Endothelial cell of umbilical vein (primary cell): ENCODE measurements at regions not wholly inside any gene's neighbourhood (a gene's known extent, or its start where the extent isn't known, plus 50 kb on each side); places are given as distances from the start of the nearest gene placed in this dataset.

Experiments
- BruUV-seq: library from RNA; stranded (reverse); fragments of 400-500 nt; replicated peaks from 2 replicates; lab custom pipeline; 2021; lab: Mats Ljungman, UMichigan
- CTCF ChIA-PET: fragments of 300-600, 350-600 bp; sonication (Branson Sonifier 250); formaldehyde crosslinking; loops from one replicate; lab custom pipeline; 2021; ENCODE audit warnings: antibody characterized with exemption, inconsistent platforms; lab: Charles Lee
- POLR2A ChIA-PET: fragments of 300-600, 350-600 bp; sonication (Branson Sonifier 250); formaldehyde crosslinking; loops from one replicate; lab custom pipeline; 2021; ENCODE audit warnings: antibody characterized with exemption, inconsistent platforms; lab: Charles Lee
- DNase-seq: peaks from one replicate; pipeline ENCODE4 v3.0.0-alpha.2; 2011; ENCODE audit warnings: low read depth, low spot score
- FAIRE-seq: peaks from 2 replicates; lab custom pipeline; 2011; peaks lifted over from hg19 to GRCh38; lab: Jason Lieb, UNC
- H2AFZ ChIP-seq: 2 replicates; pipeline ENCODE4 v1.6.0; 2012; ENCODE audit warnings: low read depth, low read length, control low read depth, inconsistent platforms
- H3K27ac ChIP-seq: 2 replicates; pipeline ENCODE4 v1.5.1; 2011; ENCODE audit warnings: low read depth, mild to moderate bottlenecking, control low read depth, low read length, moderate library complexity; ENCODE audit not compliant: insufficient read depth
- H3K27me3 ChIP-seq, 2 experiments: 2 replicates each; pipeline versions ENCODE4 v1.6.0 to v1.6.1; 2011; ENCODE audit warnings: low read length in 2 of 2, mixed read lengths in 1 of 2; ENCODE audit not compliant: control insufficient read depth in 2 of 2, insufficient read depth in 2 of 2
- H3K36me3 ChIP-seq, 2 experiments: 2 replicates in 1 of 2; 3 replicates in 1 of 2; pipeline ENCODE4 v1.5.1; 2011; ENCODE audit warnings: low read length in 2 of 2, mild to moderate bottlenecking in 1 of 2, moderate library complexity in 1 of 2; ENCODE audit not compliant: control insufficient read depth in 2 of 2, insufficient read depth in 2 of 2; ENCODE audit errors: extremely low read depth in 1 of 2
- H3K4me1 ChIP-seq: 3 replicates; pipeline ENCODE4 v1.5.1; 2011; ENCODE audit warnings: mild to moderate bottlenecking, low read length; ENCODE audit not compliant: control insufficient read depth, insufficient read depth; ENCODE audit errors: extremely low read depth
- H3K4me2 ChIP-seq: 2 replicates; pipeline ENCODE4 v1.6.1; 2011; ENCODE audit warnings: low read length, control low read depth, mixed read lengths; ENCODE audit not compliant: insufficient read depth
- H3K4me3 ChIP-seq, 3 experiments: fragments of 200-600 bp in 1 of 3; sonication (generic), shearing (Covaris generic) in 1 of 3; replicated peaks in 1 of 3; 2 replicates each; pipeline ENCODE4 v1.5.1; 2011 to 2016; ENCODE audit warnings: control low read depth in 3 of 3, low read length in 3 of 3, mild to moderate bottlenecking in 2 of 3, inconsistent platforms in 1 of 3, low read depth in 1 of 3, moderate library complexity in 1 of 3; ENCODE audit not compliant: insufficient read depth in 1 of 3
- H3K79me2 ChIP-seq: 2 replicates; pipeline ENCODE4 v1.6.0; 2012; ENCODE audit warnings: low read length, inconsistent platforms; ENCODE audit not compliant: control insufficient read depth, insufficient read depth
- H3K9ac ChIP-seq: replicated peaks from 2 replicates; pipeline ENCODE3; 2011; ENCODE audit warnings: low read length, control low read depth; ENCODE audit not compliant: insufficient read depth; ENCODE audit errors: extremely low read depth
- H3K9me1 ChIP-seq: replicated peaks from 3 replicates; pipeline ENCODE4 v1.6.0; 2011; ENCODE audit warnings: mild to moderate bottlenecking, low read length; ENCODE audit not compliant: control insufficient read depth, insufficient read depth; ENCODE audit errors: extremely low read depth
- H3K9me3 ChIP-seq: replicated peaks from 2 replicates; pipeline ENCODE4 v1.5.1; 2012; ENCODE audit warnings: low read length, inconsistent platforms; ENCODE audit not compliant: control insufficient read depth, insufficient read depth
- H4K20me1 ChIP-seq: replicated peaks from 2 replicates; pipeline ENCODE3; 2011; ENCODE audit warnings: mild to moderate bottlenecking, low read length; ENCODE audit not compliant: control insufficient read depth, insufficient read depth; ENCODE audit errors: extremely low read depth
- EZH2 ChIP-seq: IDR thresholded peaks from 2 replicates; pipeline ENCODE4 v1.6.1; 2012; ENCODE audit warnings: borderline replicate concordance, low read depth, mild to moderate bottlenecking, moderate library complexity, low read length, inconsistent platforms; ENCODE audit not compliant: severe bottlenecking
- FOS ChIP-seq: IDR thresholded peaks from 2 replicates; pipeline ENCODE4 v1.6.1; 2011; ENCODE audit warnings: mild to moderate bottlenecking, low read length, moderate library complexity, borderline replicate concordance; ENCODE audit not compliant: insufficient read depth
- GATA2 ChIP-seq: IDR thresholded peaks from 2 replicates; pipeline ENCODE4 v1.7.0; 2011; ENCODE audit warnings: low read depth, mild to moderate bottlenecking, moderate library complexity, mixed read lengths, low read length; ENCODE audit not compliant: insufficient read length, insufficient read depth
- JUN ChIP-seq: IDR thresholded peaks from 2 replicates; pipeline ENCODE4 v1.6.1; 2011; ENCODE audit warnings: borderline replicate concordance, low read depth; ENCODE audit not compliant: insufficient read length, insufficient read depth
- MYC ChIP-seq: IDR thresholded peaks from one replicate; pipeline ENCODE4 v1.6.1; 2011; ENCODE audit warnings: mild to moderate bottlenecking, low read depth, low read length
- POLR2A ChIP-seq: IDR thresholded peaks from 2 replicates; pipeline ENCODE4 v1.6.1; 2012; ENCODE audit warnings: low read depth, mild to moderate bottlenecking, control low read depth, low read length
- POLR2AphosphoS5 ChIP-seq: IDR thresholded peaks from 2 replicates; pipeline ENCODE4 v1.6.1; 2012; ENCODE audit warnings: low read depth, mild to moderate bottlenecking, control low read depth, low read length, moderate library complexity; ENCODE audit not compliant: insufficient read depth
- dilution Hi-C: fragments of 300-500 bp; cut with MboI; formaldehyde crosslinking; loops from one replicate; pipeline ENCODE4 v1.15.0; 2019; ENCODE audit warnings: low sequenced_read_pairs; ENCODE audit not compliant: extremely low pct_ligation_motif_present
- intact Hi-C: fragments of 100-400 bp; cut with micrococcal nuclease; formaldehyde crosslinking; loops from one replicate; pipeline ENCODE4 v1.10.0; 2022
- TF ChIP-seq, protein P1 (sequence below), 2 donors: IDR thresholded peaks; 1 replicate in 1 of 2; 2 replicates in 1 of 2; pipeline ENCODE4 v1.5.1; 2011; ENCODE audit warnings: low read length in 2 of 2, mild to moderate bottlenecking in 2 of 2, moderate library complexity in 2 of 2, control low read depth in 1 of 2, inconsistent platforms in 1 of 2, low read depth in 1 of 2; ENCODE audit not compliant: insufficient read depth in 1 of 2; ENCODE audit errors: extremely low read depth in 1 of 2
- TF ChIP-seq, protein P2 (sequence below): IDR thresholded peaks from 2 replicates; pipeline ENCODE4 v1.6.1; 2011; ENCODE audit not compliant: insufficient read depth, insufficient read length

DNA sequence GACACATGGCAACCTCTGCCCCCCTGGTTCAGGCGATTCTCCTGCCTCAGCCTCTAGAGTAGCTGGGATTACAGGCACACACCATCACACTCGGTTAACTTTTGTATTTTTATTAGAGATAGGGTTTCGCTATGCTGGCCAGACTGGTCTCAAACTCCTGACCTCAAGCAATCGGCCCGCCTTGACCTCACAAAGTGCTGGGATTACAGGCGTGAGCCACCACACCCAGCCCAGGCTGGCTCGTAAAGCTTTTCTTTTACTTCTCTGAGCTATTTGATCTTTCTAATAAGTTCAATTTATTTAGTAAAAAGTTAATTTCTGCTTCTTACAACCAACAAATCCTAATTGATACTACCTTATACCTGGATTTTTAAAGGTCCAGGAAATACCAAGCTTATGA is 127.4 kb upstream of the KRR1 start:
- TF ChIP-seq POLR2AphosphoS5 (no peak), GATA2 (no peak), POLR2A (no peak), MYC (no peak), EZH2 (no peak), FOS (no peak), JUN (no peak)
- TF ChIP-seq, protein P1, sequence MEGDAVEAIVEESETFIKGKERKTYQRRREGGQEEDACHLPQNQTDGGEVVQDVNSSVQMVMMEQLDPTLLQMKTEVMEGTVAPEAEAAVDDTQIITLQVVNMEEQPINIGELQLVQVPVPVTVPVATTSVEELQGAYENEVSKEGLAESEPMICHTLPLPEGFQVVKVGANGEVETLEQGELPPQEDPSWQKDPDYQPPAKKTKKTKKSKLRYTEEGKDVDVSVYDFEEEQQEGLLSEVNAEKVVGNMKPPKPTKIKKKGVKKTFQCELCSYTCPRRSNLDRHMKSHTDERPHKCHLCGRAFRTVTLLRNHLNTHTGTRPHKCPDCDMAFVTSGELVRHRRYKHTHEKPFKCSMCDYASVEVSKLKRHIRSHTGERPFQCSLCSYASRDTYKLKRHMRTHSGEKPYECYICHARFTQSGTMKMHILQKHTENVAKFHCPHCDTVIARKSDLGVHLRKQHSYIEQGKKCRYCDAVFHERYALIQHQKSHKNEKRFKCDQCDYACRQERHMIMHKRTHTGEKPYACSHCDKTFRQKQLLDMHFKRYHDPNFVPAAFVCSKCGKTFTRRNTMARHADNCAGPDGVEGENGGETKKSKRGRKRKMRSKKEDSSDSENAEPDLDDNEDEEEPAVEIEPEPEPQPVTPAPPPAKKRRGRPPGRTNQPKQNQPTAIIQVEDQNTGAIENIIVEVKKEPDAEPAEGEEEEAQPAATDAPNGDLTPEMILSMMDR (IDR thresholded peaks at IDR 0.05; ENCODE audit: extremely low read depth in 1 of 2, insufficient read depth in 1 of 2, low read depth in 1 of 2, low read length in 2 of 2): no peak
- TF ChIP-seq, protein P2, sequence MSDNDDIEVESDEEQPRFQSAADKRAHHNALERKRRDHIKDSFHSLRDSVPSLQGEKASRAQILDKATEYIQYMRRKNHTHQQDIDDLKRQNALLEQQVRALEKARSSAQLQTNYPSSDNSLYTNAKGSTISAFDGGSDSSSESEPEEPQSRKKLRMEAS: no peak
- POLR2A ChIA-PET: no interaction called here

More for the DNA sequence above, 127.4 kb upstream of the KRR1 start:
- intact Hi-C loops: loop anchor here (5.0 kb wide), 1 partner anchor 394 kb away; the partner anchor contains the start of gene PHLDA1
- Histone ChIP-seq H3K4me1 (peaks cover 18% of the 10 kb centered on the region), H3K27me3 (no peaks in the 10 kb centered on the region), H3K79me2 (no peaks in the 10 kb centered on the region), H3K9ac (no peak overlapping the region), H2AFZ (no peak overlapping the region), H4K20me1 (no peaks in the 10 kb centered on the region), H3K9me1 (no peaks in the 10 kb centered on the region), H3K27ac (no peak overlapping the region), H3K4me3 (no peak overlapping the region), H3K4me2 (no peak overlapping the region), H3K9me3 (no peaks in the 10 kb centered on the region), H3K36me3 (no peaks in the 10 kb centered on the region)
- dilution Hi-C loops: no loop called here
- CTCF ChIA-PET: interaction anchor here (0.6 to 1.9 kb wide), 3 partner anchors 8 to 67 kb away, joined by 3 to 5 read pairs (median 4); no protein-coding TSS in a partner anchor
- BruUV-seq: no TSS peak
- no peak for FAIRE-seq
- DNase-seq: no peak
